ENCODE measurements at regions not wholly inside any gene's neighbourhood (a gene's known extent, or its start where the extent isn't known, plus 50 kb on each side); places are given as distances from the start of the nearest gene placed in this dataset.

GRCh38 chr3:124256599-124256998, 264.7 kb upstream of the ROPN1 start:
- no peaks in the 10 kb centered on the region for H3K9me3 ChIP-seq (ENCODE audit: insufficient read depth, low read depth, low read length)
- peak overlapping the region; percentile 22 for H3K4me2 ChIP-seq (ENCODE audit: low read depth, low read length, poor library complexity, severe bottlenecking)

DNA sequence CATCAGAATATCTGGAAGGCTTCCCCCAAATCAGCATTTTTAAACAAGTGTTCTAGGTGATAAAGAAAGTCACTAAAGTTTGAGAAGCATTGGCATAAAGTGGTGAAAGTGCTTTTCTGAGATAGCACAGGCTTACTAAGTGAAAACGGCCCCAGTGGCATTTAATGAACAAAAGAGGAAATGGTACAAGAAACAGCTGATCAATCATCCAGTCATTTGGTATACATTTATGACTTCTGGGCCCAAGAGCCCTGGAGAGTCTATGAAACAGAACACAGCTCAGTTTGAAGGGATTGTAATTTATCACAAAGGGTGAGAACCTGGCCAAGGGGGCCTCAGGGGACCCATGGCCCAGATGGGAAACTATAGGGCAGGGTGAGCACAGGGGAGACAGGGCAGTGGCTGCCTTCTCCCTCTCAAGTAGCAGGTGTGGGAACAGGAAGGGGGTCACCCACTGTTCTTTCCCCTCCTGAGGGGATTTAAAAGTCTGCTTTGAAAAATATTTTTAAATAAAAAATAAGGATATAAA, 265.5 kb upstream of the ROPN1 start:
- TF ChIP-seq, protein P1, sequence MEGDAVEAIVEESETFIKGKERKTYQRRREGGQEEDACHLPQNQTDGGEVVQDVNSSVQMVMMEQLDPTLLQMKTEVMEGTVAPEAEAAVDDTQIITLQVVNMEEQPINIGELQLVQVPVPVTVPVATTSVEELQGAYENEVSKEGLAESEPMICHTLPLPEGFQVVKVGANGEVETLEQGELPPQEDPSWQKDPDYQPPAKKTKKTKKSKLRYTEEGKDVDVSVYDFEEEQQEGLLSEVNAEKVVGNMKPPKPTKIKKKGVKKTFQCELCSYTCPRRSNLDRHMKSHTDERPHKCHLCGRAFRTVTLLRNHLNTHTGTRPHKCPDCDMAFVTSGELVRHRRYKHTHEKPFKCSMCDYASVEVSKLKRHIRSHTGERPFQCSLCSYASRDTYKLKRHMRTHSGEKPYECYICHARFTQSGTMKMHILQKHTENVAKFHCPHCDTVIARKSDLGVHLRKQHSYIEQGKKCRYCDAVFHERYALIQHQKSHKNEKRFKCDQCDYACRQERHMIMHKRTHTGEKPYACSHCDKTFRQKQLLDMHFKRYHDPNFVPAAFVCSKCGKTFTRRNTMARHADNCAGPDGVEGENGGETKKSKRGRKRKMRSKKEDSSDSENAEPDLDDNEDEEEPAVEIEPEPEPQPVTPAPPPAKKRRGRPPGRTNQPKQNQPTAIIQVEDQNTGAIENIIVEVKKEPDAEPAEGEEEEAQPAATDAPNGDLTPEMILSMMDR (conservative IDR thresholded peaks at IDR 0.05; ENCODE audit: low read length), result no peak
- TF ChIP-seq EZH2phosphoT487 (IDR thresholded peaks at IDR 0.05; ENCODE audit: borderline replicate concordance), result no peak
- Histone ChIP-seq H3K4me2 (ENCODE audit: low read depth, low read length, poor library complexity, severe bottlenecking) (peak overlapping the region; percentile 22), H4K20me1 (ENCODE audit: insufficient read depth, low read length, poor library complexity, severe bottlenecking) (no peaks in the 10 kb centered on the region), H3K9ac (ENCODE audit: low read depth, low read length, poor library complexity, severe bottlenecking) (peak overlapping the region; percentile 38), H3K9me2 (replicated peaks; ENCODE audit: low read depth, low read length) (no peaks in the 10 kb centered on the region), H3K4me3 (ENCODE audit: low read length, poor library complexity, severe bottlenecking) (peak overlapping the region; percentile 6), H3K9me3 (ENCODE audit: insufficient read depth, low read depth, low read length) (no peaks in the 10 kb centered on the region), H3F3A (ENCODE audit: low read depth) (peaks cover 5% of the 10 kb centered on the region; the same call in 1 of the 2 replicates), H3K4me1 (ENCODE audit: insufficient read depth, low read length, poor library complexity, severe bottlenecking) (peaks cover 80% of the 10 kb centered on the region), H3K36me3 (ENCODE audit: insufficient read depth, low read length) (no peaks in the 10 kb centered on the region), H3K27me3 (ENCODE audit: insufficient read depth, low read length, poor library complexity, severe bottlenecking) (no peaks in the 10 kb centered on the region), H3K79me2 (ENCODE audit: insufficient read depth, low read length) (no peaks in the 10 kb centered on the region), H2AFZ (ENCODE audit: low read length) (no peak overlapping the region)

More at GRCh38 chr3:124256599-124256998, 264.7 kb upstream of the ROPN1 start:
- Histone ChIP-seq H3K4me3 (ENCODE audit: low read length, poor library complexity, severe bottlenecking) (no peak overlapping the region), H4K20me1 (ENCODE audit: insufficient read depth, low read length, poor library complexity, severe bottlenecking) (no peaks in the 10 kb centered on the region), H3K4me1 (ENCODE audit: insufficient read depth, low read length, poor library complexity, severe bottlenecking) (peaks cover 84% of the 10 kb centered on the region), H3F3A (ENCODE audit: low read depth) (peaks cover 13% of the 10 kb centered on the region; the same call in 1 of the 2 replicates), H3K9ac (ENCODE audit: low read depth, low read length, poor library complexity, severe bottlenecking) (peak overlapping the region; percentile 38), H3K36me3 (ENCODE audit: insufficient read depth, low read length) (no peaks in the 10 kb centered on the region), H3K27me3 (ENCODE audit: insufficient read depth, low read length, poor library complexity, severe bottlenecking) (no peaks in the 10 kb centered on the region), H3K9me2 (replicated peaks; ENCODE audit: low read depth, low read length) (no peaks in the 10 kb centered on the region), H3K79me2 (ENCODE audit: insufficient read depth, low read length) (no peaks in the 10 kb centered on the region), H2AFZ (ENCODE audit: low read length) (no peak overlapping the region)
- TF ChIP-seq EZH2phosphoT487 (IDR thresholded peaks at IDR 0.05; ENCODE audit: borderline replicate concordance), result no peak
- TF ChIP-seq, protein P1 (conservative IDR thresholded peaks at IDR 0.05; ENCODE audit: low read length), result no peak

DNA sequence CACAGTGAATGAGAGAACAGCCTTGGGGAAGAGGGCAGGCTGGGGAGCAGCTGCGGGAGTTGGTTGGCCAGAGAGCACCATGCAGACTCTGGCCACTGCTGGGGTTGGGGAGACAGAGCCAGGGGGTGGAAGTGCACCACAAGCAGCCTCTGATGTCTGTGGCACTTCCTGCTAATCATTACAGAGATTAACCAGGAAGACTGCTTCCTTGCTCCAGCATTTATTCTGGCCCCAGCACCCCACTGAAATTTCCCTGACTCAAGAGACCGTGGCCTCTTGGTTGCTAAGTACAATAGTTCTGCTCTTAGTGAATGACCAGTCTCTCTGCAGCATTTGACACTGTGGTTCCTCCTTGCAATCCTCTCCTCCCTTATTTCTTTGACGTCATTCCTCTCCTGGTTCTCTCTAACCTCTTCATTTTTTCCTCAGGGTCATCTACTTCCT, 266.2 kb upstream of the ROPN1 start:
- H3K9me3 ChIP-seq (ENCODE audit: insufficient read depth, low read depth, low read length), result no peaks in the 10 kb centered on the region
- H4K20me1 ChIP-seq (ENCODE audit: insufficient read depth, low read length, poor library complexity, severe bottlenecking), result no peaks in the 10 kb centered on the region
- H3K4me2 ChIP-seq (ENCODE audit: low read depth, low read length, poor library complexity, severe bottlenecking), result peak overlapping the region; percentile 22
- H3K9me2 ChIP-seq (replicated peaks; ENCODE audit: low read depth, low read length), result no peaks in the 10 kb centered on the region
- H3K36me3 ChIP-seq (ENCODE audit: insufficient read depth, low read length), result no peaks in the 10 kb centered on the region
- TF ChIP-seq, protein P1 (conservative IDR thresholded peaks at IDR 0.05; ENCODE audit: low read length), result no peak
- TF ChIP-seq EZH2phosphoT487 (IDR thresholded peaks at IDR 0.05; ENCODE audit: borderline replicate concordance), result no peak
- H3F3A ChIP-seq (ENCODE audit: low read depth), result no peaks in the 10 kb centered on the region
- no peak overlapping the region for H3K4me3 ChIP-seq (ENCODE audit: low read length, poor library complexity, severe bottlenecking)
- no peaks in the 10 kb centered on the region for H3K79me2 ChIP-seq (ENCODE audit: insufficient read depth, low read length)
- peaks cover 80% of the 10 kb centered on the region for H3K4me1 ChIP-seq (ENCODE audit: insufficient read depth, low read length, poor library complexity, severe bottlenecking)
- H3K9ac ChIP-seq (ENCODE audit: low read depth, low read length, poor library complexity, severe bottlenecking), result peak overlapping the region; percentile 38
- H3K27me3 ChIP-seq (ENCODE audit: insufficient read depth, low read length, poor library complexity, severe bottlenecking), result no peaks in the 10 kb centered on the region
- H2AFZ ChIP-seq (ENCODE audit: low read length), result no peak overlapping the region; the same call in 1 of the 2 replicates

Data from Loucy (cell line).